ENCODE measurements at regions not wholly inside any gene's neighbourhood (a gene's known extent, or its start where the extent isn't known, plus 50 kb on each side); places are given as distances from the start of the nearest gene placed in this dataset.

DNA sequence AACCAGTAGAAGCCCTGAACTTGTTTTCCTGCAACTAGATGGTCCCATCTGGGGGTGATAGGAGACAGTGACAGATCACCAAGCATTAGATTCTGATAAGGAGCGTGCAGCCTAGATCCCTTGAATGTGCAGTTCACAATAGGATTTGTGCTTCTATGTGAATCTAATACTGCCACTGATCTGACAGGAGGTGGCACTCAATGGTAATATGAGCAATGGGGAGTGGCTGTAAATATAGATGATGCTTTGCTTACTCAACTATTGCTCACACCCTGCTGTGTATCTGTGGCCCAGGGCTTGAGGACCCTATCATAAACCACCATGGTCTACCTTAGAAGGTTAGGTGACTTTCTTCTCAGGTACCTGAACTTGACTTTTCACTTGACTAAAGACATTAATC lies 417.1 kb upstream of the ARHGEF26 start:
- no peaks in the 10 kb centered on the region for H3K9me3 Mint-ChIP-seq (ENCODE audit: unreplicated experiment)
- Histone ChIP-seq H3K9me3 (no peaks in the 10 kb centered on the region), H3K4me1 (no peaks in the 10 kb centered on the region), H3K4me3 (ENCODE audit: low read depth, low read length) (no peak overlapping the region), H3K36me3 (ENCODE audit: control insufficient read depth, insufficient read depth, low read length) (no peaks in the 10 kb centered on the region), H3K27me3 (replicated peaks; ENCODE audit: control insufficient read depth, insufficient read depth, low read length) (no peaks in the 10 kb centered on the region)
- H3K4me3 Mint-ChIP-seq (ENCODE audit: unreplicated experiment): no peak overlapping the region
- CTCF ChIA-PET: no interaction called here
- no peak overlapping the region for H3K27ac Mint-ChIP-seq (ENCODE audit: unreplicated experiment)
- no TSS peak for BruUV-seq (replicated peaks)
- H3K36me3 Mint-ChIP-seq (ENCODE audit: insufficient read depth, unreplicated experiment): no peaks in the 10 kb centered on the region
- TF ChIP-seq, protein P1, sequence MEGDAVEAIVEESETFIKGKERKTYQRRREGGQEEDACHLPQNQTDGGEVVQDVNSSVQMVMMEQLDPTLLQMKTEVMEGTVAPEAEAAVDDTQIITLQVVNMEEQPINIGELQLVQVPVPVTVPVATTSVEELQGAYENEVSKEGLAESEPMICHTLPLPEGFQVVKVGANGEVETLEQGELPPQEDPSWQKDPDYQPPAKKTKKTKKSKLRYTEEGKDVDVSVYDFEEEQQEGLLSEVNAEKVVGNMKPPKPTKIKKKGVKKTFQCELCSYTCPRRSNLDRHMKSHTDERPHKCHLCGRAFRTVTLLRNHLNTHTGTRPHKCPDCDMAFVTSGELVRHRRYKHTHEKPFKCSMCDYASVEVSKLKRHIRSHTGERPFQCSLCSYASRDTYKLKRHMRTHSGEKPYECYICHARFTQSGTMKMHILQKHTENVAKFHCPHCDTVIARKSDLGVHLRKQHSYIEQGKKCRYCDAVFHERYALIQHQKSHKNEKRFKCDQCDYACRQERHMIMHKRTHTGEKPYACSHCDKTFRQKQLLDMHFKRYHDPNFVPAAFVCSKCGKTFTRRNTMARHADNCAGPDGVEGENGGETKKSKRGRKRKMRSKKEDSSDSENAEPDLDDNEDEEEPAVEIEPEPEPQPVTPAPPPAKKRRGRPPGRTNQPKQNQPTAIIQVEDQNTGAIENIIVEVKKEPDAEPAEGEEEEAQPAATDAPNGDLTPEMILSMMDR (IDR thresholded peaks at IDR 0.05; ENCODE audit: insufficient read depth in 1 of 2, low read depth in 1 of 2, low read length in 1 of 2, severe bottlenecking in 1 of 2, unreplicated experiment in 1 of 2): no peak
- POLR2A ChIA-PET: no interaction called here
- H3K4me1 Mint-ChIP-seq (ENCODE audit: low read depth, unreplicated experiment): no peaks in the 10 kb centered on the region
- intact Hi-C loops (cut with micrococcal nuclease; ENCODE audit: unreplicated experiment): loop anchor here (1.0 to 10.0 kb wide), 2 partner anchors 65 to 221 kb away; no protein-coding TSS in a partner anchor
- no peak for DNase-seq
- peaks cover 7% of the 10 kb centered on the region for H3K27me3 Mint-ChIP-seq (ENCODE audit: insufficient read depth, unreplicated experiment)

DNA sequence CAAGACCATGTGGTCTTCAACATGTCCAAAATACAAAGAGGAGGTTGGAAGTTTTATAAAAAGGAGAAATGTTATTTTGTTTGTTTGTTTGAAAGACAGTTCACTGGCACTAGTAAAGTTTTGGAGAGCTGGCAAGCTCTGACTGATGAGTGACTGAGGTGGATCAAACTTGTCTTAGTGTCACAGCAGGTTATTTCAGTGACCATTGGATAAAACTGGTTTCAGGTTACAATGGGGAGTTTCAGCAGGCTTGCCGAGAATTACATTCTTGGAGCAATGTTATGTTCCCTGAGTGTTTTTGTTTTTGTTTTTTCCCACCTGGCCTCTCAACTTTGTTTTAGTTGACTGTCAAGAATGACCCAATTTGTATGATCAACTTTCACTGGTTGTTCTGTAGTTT lies 414.5 kb upstream of the ARHGEF26 start:
- H3K27me3 Mint-ChIP-seq (ENCODE audit: insufficient read depth, unreplicated experiment): peaks cover 3% of the 10 kb centered on the region
- no peak for DNase-seq

DNA sequence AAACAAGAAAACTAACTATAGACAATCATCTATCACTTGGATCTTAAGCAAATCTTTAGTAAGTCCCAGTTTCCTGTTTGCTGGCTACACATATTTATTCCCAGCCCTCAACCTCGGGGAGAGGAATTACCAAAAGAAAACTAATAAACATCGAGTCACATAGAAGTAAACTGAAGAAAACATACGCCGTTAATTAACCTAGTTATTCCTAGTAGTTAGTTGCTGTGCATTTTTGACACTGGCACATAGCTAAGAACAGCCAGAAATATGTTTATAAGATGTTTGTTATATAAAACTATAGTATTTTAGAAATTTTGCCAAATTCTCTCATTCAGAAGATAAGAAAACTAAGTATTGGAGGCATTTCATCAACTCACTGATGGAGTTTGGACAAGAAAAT lies 407.2 kb upstream of the ARHGEF26 start:
- TF ChIP-seq, protein P1 (IDR thresholded peaks at IDR 0.05; ENCODE audit: insufficient read depth in 1 of 2, low read depth in 1 of 2, low read length in 1 of 2, severe bottlenecking in 1 of 2, unreplicated experiment in 1 of 2): no peak
- Histone ChIP-seq H3K36me3 (ENCODE audit: control insufficient read depth, insufficient read depth, low read length) (no peaks in the 10 kb centered on the region), H3K9me3 (no peaks in the 10 kb centered on the region), H3K4me3 (ENCODE audit: low read depth, low read length) (no peak overlapping the region), H3K27me3 (replicated peaks; ENCODE audit: control insufficient read depth, insufficient read depth, low read length) (no peaks in the 10 kb centered on the region), H3K4me1 (no peaks in the 10 kb centered on the region)
- intact Hi-C loops (cut with micrococcal nuclease; ENCODE audit: unreplicated experiment): no loop called here
- Mint-ChIP-seq H3K4me1 (ENCODE audit: low read depth, unreplicated experiment) (no peaks in the 10 kb centered on the region), H3K4me3 (ENCODE audit: unreplicated experiment) (no peak overlapping the region), H3K9me3 (ENCODE audit: unreplicated experiment) (no peaks in the 10 kb centered on the region), H3K36me3 (ENCODE audit: insufficient read depth, unreplicated experiment) (no peaks in the 10 kb centered on the region), H3K27me3 (ENCODE audit: insufficient read depth, unreplicated experiment) (no peaks in the 10 kb centered on the region), H3K27ac (ENCODE audit: unreplicated experiment) (no peak overlapping the region)
- DNase-seq: no peak
- CTCF ChIA-PET: no interaction called here
- POLR2A ChIA-PET: no interaction called here
- no TSS peak for BruUV-seq (replicated peaks)

More for the DNA sequence above, 414.5 kb upstream of the ARHGEF26 start:
- Histone ChIP-seq H3K9me3 (no peaks in the 10 kb centered on the region), H3K4me3 (ENCODE audit: low read depth, low read length) (no peak overlapping the region), H3K27me3 (replicated peaks; ENCODE audit: control insufficient read depth, insufficient read depth, low read length) (no peaks in the 10 kb centered on the region), H3K4me1 (no peaks in the 10 kb centered on the region), H3K36me3 (ENCODE audit: control insufficient read depth, insufficient read depth, low read length) (no peaks in the 10 kb centered on the region)
- H3K9me3 Mint-ChIP-seq (ENCODE audit: unreplicated experiment): no peaks in the 10 kb centered on the region
- H3K4me1 Mint-ChIP-seq (ENCODE audit: low read depth, unreplicated experiment): no peaks in the 10 kb centered on the region
- intact Hi-C loops (cut with micrococcal nuclease; ENCODE audit: unreplicated experiment): loop anchor here (10.0 kb wide), 1 partner anchor 218 kb away; no protein-coding TSS in a partner anchor
- TF ChIP-seq, protein P1 (IDR thresholded peaks at IDR 0.05; ENCODE audit: insufficient read depth in 1 of 2, low read depth in 1 of 2, low read length in 1 of 2, severe bottlenecking in 1 of 2, unreplicated experiment in 1 of 2): no peak
- H3K36me3 Mint-ChIP-seq (ENCODE audit: insufficient read depth, unreplicated experiment): no peaks in the 10 kb centered on the region
- ChIA-PET POLR2A (no interaction called here), CTCF (no interaction called here)
- H3K27ac Mint-ChIP-seq (ENCODE audit: unreplicated experiment): no peak overlapping the region
- no peak overlapping the region for H3K4me3 Mint-ChIP-seq (ENCODE audit: unreplicated experiment)
- no TSS peak for BruUV-seq (replicated peaks)

Measured in Caco-2 (cell line).